Smooth muscle cell (in vitro differentiated cells): ENCODE measurements at regions not wholly inside any gene's neighbourhood (a gene's known extent, or its start where the extent isn't known, plus 50 kb on each side); places are given as distances from the start of the nearest gene placed in this dataset.

Experiments
- DNase-seq: peaks from one replicate; lab custom pipeline; 2025; ENCODE audit not compliant: unreplicated experiment; lab: John Stamatoyannopoulos, UW
- H2AFZ ChIP-seq: fragments of 200-600 bp; sonication (generic); 2 replicates; pipeline ENCODE4 v1.6.0; 2016; ENCODE audit warnings: antibody characterized with exemption, low read depth, mild to moderate bottlenecking
- H3F3A ChIP-seq: fragments of 200-600 bp; sonication (generic); 2 replicates; pipeline ENCODE4 v1.6.0; 2017; ENCODE audit warnings: antibody characterized with exemption, low read depth
- H3K27ac ChIP-seq: fragments of 200-600 bp; sonication (generic); 2 replicates; pipeline ENCODE4 v1.5.1; 2016; ENCODE audit warnings: low read depth, mild to moderate bottlenecking
- H3K27me3 ChIP-seq: fragments of 200-600 bp; sonication (generic); 2 replicates; pipeline ENCODE4 v1.6.1; 2016; ENCODE audit warnings: low read depth, mild to moderate bottlenecking
- H3K36me3 ChIP-seq: fragments of 200-600 bp; sonication (generic); 2 replicates; pipeline ENCODE4 v1.5.1; 2016; ENCODE audit warnings: low read depth
- H3K4me1 ChIP-seq: fragments of 200-600 bp; sonication (generic); 2 replicates; pipeline ENCODE4 v1.5.1; 2016; ENCODE audit warnings: low read depth
- H3K4me2 ChIP-seq: fragments of 200-600 bp; sonication (generic); 2 replicates; pipeline ENCODE4 v1.6.0; 2016; ENCODE audit warnings: mild to moderate bottlenecking
- H3K4me3 ChIP-seq: fragments of 200-600 bp; sonication (generic); 2 replicates; pipeline ENCODE4 v1.5.1; 2016; ENCODE audit warnings: mild to moderate bottlenecking
- H3K79me2 ChIP-seq: fragments of 200-600 bp; sonication (generic); 2 replicates; pipeline ENCODE4 v1.6.0; 2016; ENCODE audit warnings: low read depth, mild to moderate bottlenecking
- H3K9ac ChIP-seq: fragments of 200-600 bp; sonication (generic); 2 replicates; pipeline ENCODE4 v1.6.0; 2016; ENCODE audit warnings: low read depth
- H3K9me3 ChIP-seq: fragments of 200-600 bp; sonication (generic); replicated peaks from 2 replicates; pipeline ENCODE4 v1.5.1; 2016; ENCODE audit warnings: low read depth
- H4K20me1 ChIP-seq: fragments of 200-600 bp; sonication (generic); 2 replicates; pipeline ENCODE4 v1.6.0; 2016; ENCODE audit warnings: low read depth
- CTCF ChIP-seq: fragments of 200-600 bp; sonication (generic); IDR thresholded peaks from 2 replicates; pipeline ENCODE4 v1.5.1; 2017; ENCODE audit warnings: borderline replicate concordance, mild to moderate bottlenecking, antibody characterized with exemption; ENCODE audit not compliant: insufficient read depth, poor library complexity, severe bottlenecking
- WGBS: methylation state at CpG from one replicate; pipeline ENCODE4 v1.1.7; 2016; ENCODE audit warnings: low lambda C conversion rate; 5-methylcytosine and 5-hydroxymethylcytosine counted together

- DNase-seq, result no peak
- Histone ChIP-seq H3K27ac (no peak overlapping the region), H3K9ac (no peak overlapping the region), H3K27me3 (no peaks in the 10 kb centered on the region), H3K9me3 (no peaks in the 10 kb centered on the region), H3K79me2 (no peaks in the 10 kb centered on the region), H3K36me3 (no peaks in the 10 kb centered on the region), H4K20me1 (no peaks in the 10 kb centered on the region), H3K4me1 (no peaks in the 10 kb centered on the region), H3K4me3 (no peak overlapping the region), H3F3A (no peaks in the 10 kb centered on the region), H2AFZ (no peak overlapping the region), H3K4me2 (no peak overlapping the region)
- no peak for TF ChIP-seq CTCF
- WGBS, result 94% methylated on average over 8 of the region's 8 CpGs
These were observed 174.5 kb downstream of the C5orf15 start for GRCh38 chr5:133793756-133794465.

GRCh38 chr5:133792655-133793054, 175.8 kb downstream of the C5orf15 start:
- Histone ChIP-seq H2AFZ (no peak overlapping the region), H3K27ac (no peak overlapping the region), H3K4me2 (no peak overlapping the region), H3K4me1 (no peaks in the 10 kb centered on the region), H3K9ac (no peak overlapping the region), H3K79me2 (no peaks in the 10 kb centered on the region), H3K27me3 (no peaks in the 10 kb centered on the region), H3K9me3 (no peaks in the 10 kb centered on the region), H3F3A (no peaks in the 10 kb centered on the region), H3K4me3 (no peak overlapping the region), H3K36me3 (no peaks in the 10 kb centered on the region), H4K20me1 (no peaks in the 10 kb centered on the region)
- DNase-seq, result no peak
- no peak for TF ChIP-seq CTCF
- WGBS, result 69% methylated on average over 4 of the region's 4 CpGs

- Histone ChIP-seq H3K36me3 (no peaks in the 10 kb centered on the region), H3K27me3 (no peaks in the 10 kb centered on the region), H3K4me3 (no peak overlapping the region), H3K4me2 (no peak overlapping the region), H3K27ac (no peak overlapping the region), H3K4me1 (no peaks in the 10 kb centered on the region), H3K9ac (no peak overlapping the region), H3K9me3 (no peaks in the 10 kb centered on the region), H2AFZ (no peak overlapping the region), H3K79me2 (no peaks in the 10 kb centered on the region), H4K20me1 (no peaks in the 10 kb centered on the region), H3F3A (no peaks in the 10 kb centered on the region)
- DNase-seq, result no peak
- TF ChIP-seq CTCF, result no peak
These were observed 176.4 kb downstream of the C5orf15 start for GRCh38 chr5:133792024-133792423.

DNA sequence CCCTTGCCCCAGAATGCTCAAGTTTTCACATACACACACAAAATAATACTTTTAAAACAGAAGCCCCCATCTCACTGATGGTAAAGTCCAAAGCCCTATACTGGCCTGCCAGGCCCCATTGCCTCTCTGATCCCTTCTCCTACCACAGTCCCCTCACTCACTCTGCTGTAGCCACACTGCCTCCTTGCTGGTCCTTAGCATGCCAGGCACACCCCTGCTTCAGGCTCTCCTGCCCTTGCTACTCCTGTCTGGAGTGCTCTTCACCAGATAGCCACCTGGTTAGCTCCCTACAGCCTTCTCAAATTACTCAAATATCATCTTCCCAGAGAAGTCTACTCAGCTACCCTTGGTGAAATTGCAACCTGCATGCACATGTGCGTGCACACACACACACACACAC, 177.5 kb downstream of the C5orf15 start:
- Histone ChIP-seq H3K36me3 (no peaks in the 10 kb centered on the region), H3K79me2 (no peaks in the 10 kb centered on the region), H3F3A (no peaks in the 10 kb centered on the region), H3K4me1 (no peaks in the 10 kb centered on the region), H3K27me3 (no peaks in the 10 kb centered on the region), H3K27ac (no peak overlapping the region), H2AFZ (no peak overlapping the region), H4K20me1 (no peaks in the 10 kb centered on the region), H3K9ac (no peak overlapping the region), H3K4me3 (no peak overlapping the region), H3K4me2 (no peak overlapping the region), H3K9me3 (no peaks in the 10 kb centered on the region)
- no peak for DNase-seq
- WGBS, result 77% methylated on average over 1 of the region's 1 CpG
- TF ChIP-seq CTCF, result no peak
